Neural cell (in vitro differentiated cells): ENCODE measurements at regions not wholly inside any gene's neighbourhood (a gene's known extent, or its start where the extent isn't known, plus 50 kb on each side); places are given as distances from the start of the nearest gene placed in this dataset.

Source experiments
- H2AFZ ChIP-seq: fragments of 200-600, 300-800 bp; sonication (generic), shearing (Covaris generic); 2 replicates; pipeline ENCODE4 v1.6.0; 2014; ENCODE audit warnings: low read depth, mild to moderate bottlenecking, antibody characterized with exemption, low read length, moderate library complexity
- H3F3A ChIP-seq: fragments of 200-600 bp; shearing (Covaris generic); 2 replicates; pipeline ENCODE4 v1.6.1; 2016; ENCODE audit warnings: mild to moderate bottlenecking, moderate library complexity, mixed read lengths, antibody characterized with exemption, low read length; ENCODE audit not compliant: insufficient read depth, poor library complexity, severe bottlenecking
- H3K27ac ChIP-seq: fragments of 200-600, 300-800 bp; sonication (generic), shearing (Covaris generic); 2 replicates; pipeline ENCODE4 v1.5.1; 2014; ENCODE audit warnings: mild to moderate bottlenecking, low read length, moderate library complexity
- H3K27me3 ChIP-seq: fragments of 300-800, 200-600 bp; sonication (generic), shearing (Covaris generic); 2 replicates; pipeline ENCODE4 v1.6.0; 2014; ENCODE audit warnings: mild to moderate bottlenecking, low read depth, low read length, moderate library complexity; ENCODE audit not compliant: insufficient read depth
- H3K36me3 ChIP-seq: fragments of 300-800, 200-600 bp; sonication (generic), shearing (Covaris generic); 2 replicates; pipeline ENCODE4 v1.5.1; 2014; ENCODE audit warnings: mild to moderate bottlenecking, antibody characterized with exemption, low read length, moderate library complexity; ENCODE audit not compliant: insufficient read depth
- H3K4me2 ChIP-seq: fragments of 300-800, 200-600 bp; sonication (generic), shearing (Covaris generic); 2 replicates; pipeline ENCODE4 v1.6.0; 2014; ENCODE audit warnings: mild to moderate bottlenecking, low read length
- H3K4me3 ChIP-seq: fragments of 300-800, 200-600 bp; sonication (generic), shearing (Covaris generic); 2 replicates; pipeline ENCODE4 v1.5.1; 2014; ENCODE audit warnings: mild to moderate bottlenecking, low read length, moderate library complexity
- H3K79me2 ChIP-seq: fragments of 200-600 bp; shearing (Covaris generic); replicated peaks from 2 replicates; pipeline ENCODE4 v1.6.0; 2014; ENCODE audit warnings: mild to moderate bottlenecking, low read length, moderate library complexity; ENCODE audit not compliant: insufficient read depth
- H3K9ac ChIP-seq: fragments of 300-800, 200-600 bp; sonication (generic), shearing (Covaris generic); 2 replicates; pipeline ENCODE4 v1.6.1; 2016; ENCODE audit warnings: mild to moderate bottlenecking, low read length, mixed read lengths
- H3K9me2 ChIP-seq: fragments of 200-600 bp; shearing (Covaris generic); 2 replicates; pipeline ENCODE4 v1.6.1; 2016; ENCODE audit warnings: mild to moderate bottlenecking, low read length, mixed read lengths; ENCODE audit not compliant: insufficient read depth
- H3K9me3 ChIP-seq: fragments of 200-600, 300-800 bp; sonication (generic), shearing (Covaris generic); 2 replicates; pipeline ENCODE4 v1.6.1; 2016; ENCODE audit warnings: mild to moderate bottlenecking, mixed run types, low read length, moderate library complexity, mixed read lengths
- H4K20me1 ChIP-seq: fragments of 200-600 bp; shearing (Covaris generic); 2 replicates; pipeline ENCODE4 v1.6.1; 2016; ENCODE audit warnings: mild to moderate bottlenecking, mixed run types; ENCODE audit not compliant: insufficient read depth
- CTCF ChIP-seq: fragments of 450-650 bp; IDR thresholded peaks from 2 replicates; pipeline ENCODE4 v1.5.1; 2014; ENCODE audit warnings: antibody characterized with exemption, mild to moderate bottlenecking, moderate library complexity; ENCODE audit not compliant: poor library complexity, severe bottlenecking
- EP300 ChIP-seq: fragments of 450-650 bp; conservative IDR thresholded peaks from 2 replicates; pipeline ENCODE4 v1.6.1; 2014; ENCODE audit warnings: antibody characterized with exemption, mild to moderate bottlenecking, moderate library complexity; ENCODE audit not compliant: poor library complexity, severe bottlenecking
- EZH2 ChIP-seq: fragments of 200-600, 300-800 bp; shearing (Covaris generic), sonication (generic); IDR thresholded peaks from 2 replicates; pipeline ENCODE4 v1.6.1; 2014; ENCODE audit warnings: antibody characterized with exemption, low read length, borderline replicate concordance, mild to moderate bottlenecking; ENCODE audit not compliant: insufficient read depth, poor library complexity, severe bottlenecking
- MXI1 ChIP-seq: fragments of 450-650 bp; conservative IDR thresholded peaks from 2 replicates; pipeline ENCODE4 v1.6.1; 2014; ENCODE audit warnings: antibody characterized with exemption, mild to moderate bottlenecking; ENCODE audit not compliant: poor library complexity, severe bottlenecking
- POLR2AphosphoS5 ChIP-seq: IDR thresholded peaks from 2 replicates; pipeline ENCODE4 v1.6.1; 2012
- RAD21 ChIP-seq: fragments of 450-650 bp; conservative IDR thresholded peaks from 2 replicates; pipeline ENCODE4 v1.6.1; 2014; ENCODE audit warnings: antibody characterized with exemption, mild to moderate bottlenecking, moderate library complexity
- REST ChIP-seq: IDR thresholded peaks from 2 replicates; pipeline ENCODE4 v1.6.1; 2012; ENCODE audit warnings: borderline replicate concordance
- SMC3 ChIP-seq: fragments of 450-650 bp; conservative IDR thresholded peaks from 2 replicates; pipeline ENCODE4 v1.6.1; 2014; ENCODE audit warnings: antibody characterized with exemption, mild to moderate bottlenecking, moderate library complexity; ENCODE audit not compliant: poor library complexity
- TAF1 ChIP-seq: IDR thresholded peaks from 2 replicates; pipeline ENCODE4 v1.6.1; 2012; ENCODE audit warnings: low read depth

GRCh38 chr2:168359082-168359481 lies 97.0 kb upstream of the CERS6 start:
- Histone ChIP-seq H4K20me1 (no peaks in the 10 kb centered on the region), H3K27me3 (no peaks in the 10 kb centered on the region), H3K27ac (no peak overlapping the region), H2AFZ (no peak overlapping the region), H3K36me3 (no peaks in the 10 kb centered on the region), H3K4me3 (no peak overlapping the region), H3K9ac (no peak overlapping the region), H3K79me2 (no peaks in the 10 kb centered on the region), H3K4me2 (no peak overlapping the region), H3K9me3 (no peaks in the 10 kb centered on the region), H3K9me2 (no peaks in the 10 kb centered on the region), H3F3A (no peaks in the 10 kb centered on the region)
- TF ChIP-seq EZH2 (no peak), MXI1 (no peak), CTCF (no peak), POLR2AphosphoS5 (no peak), RAD21 (no peak), EP300 (no peak), REST (no peak), TAF1 (no peak), SMC3 (no peak)

- no peaks in the 10 kb centered on the region for H3K36me3 ChIP-seq
- H3K79me2 ChIP-seq, result no peaks in the 10 kb centered on the region
- TF ChIP-seq CTCF (no peak), SMC3 (no peak), TAF1 (no peak), REST (no peak), RAD21 (no peak), EZH2 (no peak), EP300 (no peak), MXI1 (no peak), POLR2AphosphoS5 (no peak)
- H3K27ac ChIP-seq, result no peak overlapping the region
- no peaks in the 10 kb centered on the region for H3K27me3 ChIP-seq
- no peaks in the 10 kb centered on the region for H3F3A ChIP-seq
- H3K9me2 ChIP-seq, result no peaks in the 10 kb centered on the region
- no peaks in the 10 kb centered on the region for H4K20me1 ChIP-seq
- H3K9ac ChIP-seq, result no peak overlapping the region
- no peak overlapping the region for H3K4me3 ChIP-seq
- H3K4me2 ChIP-seq, result no peak overlapping the region
- H3K9me3 ChIP-seq, result no peaks in the 10 kb centered on the region
- no peak overlapping the region for H2AFZ ChIP-seq
Measured at GRCh38 chr2:168363347-168364092, 92.6 kb upstream of the CERS6 start.
